Endothelial cell of umbilical vein (primary cell): ENCODE measurements at regions not wholly inside any gene's neighbourhood (a gene's known extent, or its start where the extent isn't known, plus 50 kb on each side); places are given as distances from the start of the nearest gene placed in this dataset.

ENCODE experiments used
- BruUV-seq: library from RNA; stranded (reverse); fragments of 400-500 nt; replicated peaks from 2 replicates; lab custom pipeline; 2021; lab: Mats Ljungman, UMichigan
- CTCF ChIA-PET: fragments of 300-600, 350-600 bp; sonication (Branson Sonifier 250); formaldehyde crosslinking; loops from one replicate; lab custom pipeline; 2021; ENCODE audit warnings: antibody characterized with exemption, inconsistent platforms; lab: Charles Lee
- POLR2A ChIA-PET: fragments of 300-600, 350-600 bp; sonication (Branson Sonifier 250); formaldehyde crosslinking; loops from one replicate; lab custom pipeline; 2021; ENCODE audit warnings: antibody characterized with exemption, inconsistent platforms; lab: Charles Lee
- DNase-seq: peaks from one replicate; pipeline ENCODE4 v3.0.0-alpha.2; 2011; ENCODE audit warnings: low read depth, low spot score
- FAIRE-seq: peaks from 2 replicates; lab custom pipeline; 2011; peaks lifted over from hg19 to GRCh38; lab: Jason Lieb, UNC
- H2AFZ ChIP-seq: 2 replicates; pipeline ENCODE4 v1.6.0; 2012; ENCODE audit warnings: low read depth, low read length, control low read depth, inconsistent platforms
- H3K27ac ChIP-seq: 2 replicates; pipeline ENCODE4 v1.5.1; 2011; ENCODE audit warnings: low read depth, mild to moderate bottlenecking, control low read depth, low read length, moderate library complexity; ENCODE audit not compliant: insufficient read depth
- H3K27me3 ChIP-seq, 2 experiments: 2 replicates each; pipeline versions ENCODE4 v1.6.0 to v1.6.1; 2011; ENCODE audit warnings: low read length in 2 of 2, mixed read lengths in 1 of 2; ENCODE audit not compliant: control insufficient read depth in 2 of 2, insufficient read depth in 2 of 2
- H3K36me3 ChIP-seq, 2 experiments: 2 replicates in 1 of 2; 3 replicates in 1 of 2; pipeline ENCODE4 v1.5.1; 2011; ENCODE audit warnings: low read length in 2 of 2, mild to moderate bottlenecking in 1 of 2, moderate library complexity in 1 of 2; ENCODE audit not compliant: control insufficient read depth in 2 of 2, insufficient read depth in 2 of 2; ENCODE audit errors: extremely low read depth in 1 of 2
- H3K4me1 ChIP-seq: 3 replicates; pipeline ENCODE4 v1.5.1; 2011; ENCODE audit warnings: mild to moderate bottlenecking, low read length; ENCODE audit not compliant: control insufficient read depth, insufficient read depth; ENCODE audit errors: extremely low read depth
- H3K4me2 ChIP-seq: 2 replicates; pipeline ENCODE4 v1.6.1; 2011; ENCODE audit warnings: low read length, control low read depth, mixed read lengths; ENCODE audit not compliant: insufficient read depth
- H3K4me3 ChIP-seq, 3 experiments: fragments of 200-600 bp in 1 of 3; sonication (generic), shearing (Covaris generic) in 1 of 3; replicated peaks in 1 of 3; 2 replicates each; pipeline ENCODE4 v1.5.1; 2011 to 2016; ENCODE audit warnings: control low read depth in 3 of 3, low read length in 3 of 3, mild to moderate bottlenecking in 2 of 3, inconsistent platforms in 1 of 3, low read depth in 1 of 3, moderate library complexity in 1 of 3; ENCODE audit not compliant: insufficient read depth in 1 of 3
- H3K79me2 ChIP-seq: 2 replicates; pipeline ENCODE4 v1.6.0; 2012; ENCODE audit warnings: low read length, inconsistent platforms; ENCODE audit not compliant: control insufficient read depth, insufficient read depth
- H3K9ac ChIP-seq: replicated peaks from 2 replicates; pipeline ENCODE3; 2011; ENCODE audit warnings: low read length, control low read depth; ENCODE audit not compliant: insufficient read depth; ENCODE audit errors: extremely low read depth
- H3K9me1 ChIP-seq: replicated peaks from 3 replicates; pipeline ENCODE4 v1.6.0; 2011; ENCODE audit warnings: mild to moderate bottlenecking, low read length; ENCODE audit not compliant: control insufficient read depth, insufficient read depth; ENCODE audit errors: extremely low read depth
- H3K9me3 ChIP-seq: replicated peaks from 2 replicates; pipeline ENCODE4 v1.5.1; 2012; ENCODE audit warnings: low read length, inconsistent platforms; ENCODE audit not compliant: control insufficient read depth, insufficient read depth
- H4K20me1 ChIP-seq: replicated peaks from 2 replicates; pipeline ENCODE3; 2011; ENCODE audit warnings: mild to moderate bottlenecking, low read length; ENCODE audit not compliant: control insufficient read depth, insufficient read depth; ENCODE audit errors: extremely low read depth
- CTCF ChIP-seq, 2 donors: IDR thresholded peaks; 1 replicate in 1 of 2; 2 replicates in 1 of 2; pipeline ENCODE4 v1.5.1; 2011; ENCODE audit warnings: low read length in 2 of 2, mild to moderate bottlenecking in 2 of 2, moderate library complexity in 2 of 2, control low read depth in 1 of 2, inconsistent platforms in 1 of 2, low read depth in 1 of 2; ENCODE audit not compliant: insufficient read depth in 1 of 2; ENCODE audit errors: extremely low read depth in 1 of 2
- EZH2 ChIP-seq: IDR thresholded peaks from 2 replicates; pipeline ENCODE4 v1.6.1; 2012; ENCODE audit warnings: borderline replicate concordance, low read depth, mild to moderate bottlenecking, moderate library complexity, low read length, inconsistent platforms; ENCODE audit not compliant: severe bottlenecking
- FOS ChIP-seq: IDR thresholded peaks from 2 replicates; pipeline ENCODE4 v1.6.1; 2011; ENCODE audit warnings: mild to moderate bottlenecking, low read length, moderate library complexity, borderline replicate concordance; ENCODE audit not compliant: insufficient read depth
- GATA2 ChIP-seq: IDR thresholded peaks from 2 replicates; pipeline ENCODE4 v1.7.0; 2011; ENCODE audit warnings: low read depth, mild to moderate bottlenecking, moderate library complexity, mixed read lengths, low read length; ENCODE audit not compliant: insufficient read length, insufficient read depth
- JUN ChIP-seq: IDR thresholded peaks from 2 replicates; pipeline ENCODE4 v1.6.1; 2011; ENCODE audit warnings: borderline replicate concordance, low read depth; ENCODE audit not compliant: insufficient read length, insufficient read depth
- POLR2A ChIP-seq: IDR thresholded peaks from 2 replicates; pipeline ENCODE4 v1.6.1; 2012; ENCODE audit warnings: low read depth, mild to moderate bottlenecking, control low read depth, low read length
- POLR2AphosphoS5 ChIP-seq: IDR thresholded peaks from 2 replicates; pipeline ENCODE4 v1.6.1; 2012; ENCODE audit warnings: low read depth, mild to moderate bottlenecking, control low read depth, low read length, moderate library complexity; ENCODE audit not compliant: insufficient read depth
- dilution Hi-C: fragments of 300-500 bp; cut with MboI; formaldehyde crosslinking; loops from one replicate; pipeline ENCODE4 v1.15.0; 2019; ENCODE audit warnings: low sequenced_read_pairs; ENCODE audit not compliant: extremely low pct_ligation_motif_present
- intact Hi-C: fragments of 100-400 bp; cut with micrococcal nuclease; formaldehyde crosslinking; loops from one replicate; pipeline ENCODE4 v1.10.0; 2022

GRCh38 chr17:14854691-14855090, 410.4 kb downstream of the PMP22 start:
- dilution Hi-C loops: no loop called here
- ChIA-PET POLR2A (no interaction called here), CTCF (no interaction called here)
- Histone ChIP-seq H3K36me3 (no peaks in the 10 kb centered on the region), H3K4me1 (no peaks in the 10 kb centered on the region), H3K9me1 (no peaks in the 10 kb centered on the region), H2AFZ (no peak overlapping the region), H3K79me2 (no peaks in the 10 kb centered on the region), H3K4me3 (no peak overlapping the region), H3K4me2 (no peak overlapping the region), H4K20me1 (no peaks in the 10 kb centered on the region), H3K9me3 (no peaks in the 10 kb centered on the region), H3K27ac (no peak overlapping the region), H3K27me3 (no peaks in the 10 kb centered on the region), H3K9ac (no peak overlapping the region)
- BruUV-seq: no TSS peak
- intact Hi-C loops: no loop called here
- FAIRE-seq (no peak), DNase-seq (no peak)
- no peak for TF ChIP-seq FOS
- TF ChIP-seq EZH2: no peak
- no peak for TF ChIP-seq GATA2
- no peak for TF ChIP-seq POLR2A
- TF ChIP-seq POLR2AphosphoS5: no peak
- TF ChIP-seq JUN: no peak
- TF ChIP-seq CTCF (IDR thresholded peaks at IDR 0.05; ENCODE audit: extremely low read depth in 1 of 2, insufficient read depth in 1 of 2, low read depth in 1 of 2, low read length in 2 of 2): no peak
